OCI-LY3 (cell line): ENCODE measurements at regions not wholly inside any gene's neighbourhood (a gene's known extent, or its start where the extent isn't known, plus 50 kb on each side); places are given as distances from the start of the nearest gene placed in this dataset.

Experiments used
- EZH2phosphoT487 ChIP-seq: fragments of 200-600 bp; shearing (Covaris generic); IDR thresholded peaks from 2 replicates; pipeline ENCODE4 v1.6.1; 2018; ENCODE audit warnings: antibody characterized with exemption, mixed run types, low read depth
- TF ChIP-seq, protein P1 (sequence below): fragments of 200-600, 300-600 bp; sonication (generic); IDR thresholded peaks from 2 replicates; pipeline ENCODE4 v1.5.1; 2014; ENCODE audit warnings: antibody characterized with exemption, low read length, low read depth

DNA sequence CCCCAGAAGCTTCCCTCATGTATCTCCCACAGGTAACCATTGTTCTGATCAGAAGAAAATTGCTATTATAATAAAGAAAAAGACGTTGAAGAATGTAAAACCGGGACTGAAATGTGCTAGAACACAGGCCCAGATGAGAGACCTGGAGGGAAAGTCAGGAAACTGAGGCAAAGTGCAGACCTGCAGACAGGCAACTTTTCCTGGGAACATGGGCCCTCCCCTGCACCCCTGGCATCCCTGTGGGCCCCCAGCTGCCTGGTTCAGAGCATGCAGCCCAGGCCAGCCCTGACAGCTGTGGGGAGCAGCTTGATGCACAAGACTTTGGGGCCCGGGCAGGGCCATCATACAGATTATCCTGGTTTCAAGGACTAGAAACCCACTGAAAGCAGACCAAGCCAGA, 212.2 kb downstream of the CDC5L start:
- TF ChIP-seq, protein P1, sequence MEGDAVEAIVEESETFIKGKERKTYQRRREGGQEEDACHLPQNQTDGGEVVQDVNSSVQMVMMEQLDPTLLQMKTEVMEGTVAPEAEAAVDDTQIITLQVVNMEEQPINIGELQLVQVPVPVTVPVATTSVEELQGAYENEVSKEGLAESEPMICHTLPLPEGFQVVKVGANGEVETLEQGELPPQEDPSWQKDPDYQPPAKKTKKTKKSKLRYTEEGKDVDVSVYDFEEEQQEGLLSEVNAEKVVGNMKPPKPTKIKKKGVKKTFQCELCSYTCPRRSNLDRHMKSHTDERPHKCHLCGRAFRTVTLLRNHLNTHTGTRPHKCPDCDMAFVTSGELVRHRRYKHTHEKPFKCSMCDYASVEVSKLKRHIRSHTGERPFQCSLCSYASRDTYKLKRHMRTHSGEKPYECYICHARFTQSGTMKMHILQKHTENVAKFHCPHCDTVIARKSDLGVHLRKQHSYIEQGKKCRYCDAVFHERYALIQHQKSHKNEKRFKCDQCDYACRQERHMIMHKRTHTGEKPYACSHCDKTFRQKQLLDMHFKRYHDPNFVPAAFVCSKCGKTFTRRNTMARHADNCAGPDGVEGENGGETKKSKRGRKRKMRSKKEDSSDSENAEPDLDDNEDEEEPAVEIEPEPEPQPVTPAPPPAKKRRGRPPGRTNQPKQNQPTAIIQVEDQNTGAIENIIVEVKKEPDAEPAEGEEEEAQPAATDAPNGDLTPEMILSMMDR = no peak
- no peak for TF ChIP-seq EZH2phosphoT487
